IPS-11a (cell line): ENCODE measurements at regions not wholly inside any gene's neighbourhood (a gene's known extent, or its start where the extent isn't known, plus 50 kb on each side); places are given as distances from the start of the nearest gene placed in this dataset.

Source experiments
- H3K4me3 ChIP-seq: one replicate; pipeline ENCODE4 v1.5.1; 2013; ENCODE audit warnings: low read depth, low read length, control low read depth

- H3K4me3 ChIP-seq = no peak overlapping the region
These were observed 359.8 kb upstream of the MTPN start for GRCh38 chr7:136336932-136337331.

DNA sequence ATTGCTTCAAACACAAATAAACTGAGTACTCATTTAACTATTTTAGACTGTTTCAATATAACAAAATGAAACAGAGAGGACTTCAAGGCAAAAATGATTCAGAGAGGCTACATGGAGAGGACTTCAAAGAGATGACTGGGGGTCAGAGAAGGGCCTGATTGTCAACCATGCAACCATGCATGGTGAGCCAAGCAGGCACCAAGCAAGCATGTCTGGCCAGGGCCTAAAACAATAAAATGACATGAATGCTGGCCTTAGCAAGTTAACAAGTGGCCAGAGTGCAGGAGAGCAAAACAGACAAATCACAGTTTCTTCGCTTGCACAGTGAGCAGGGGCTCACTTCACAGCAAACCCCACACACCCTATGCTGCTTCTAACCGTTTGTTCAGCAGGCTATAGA, 356.5 kb upstream of the MTPN start:
- no peak overlapping the region for H3K4me3 ChIP-seq

- H3K4me3 ChIP-seq = no peak overlapping the region
These were observed 349.0 kb upstream of the MTPN start for GRCh38 chr7:136326045-136326609.

- no peak overlapping the region for H3K4me3 ChIP-seq
These were observed 348.4 kb upstream of the MTPN start for GRCh38 chr7:136325578-136325977.

- no peak overlapping the region for H3K4me3 ChIP-seq
These were observed 347.9 kb upstream of the MTPN start for GRCh38 chr7:136325027-136325426.

GRCh38 chr7:136324073-136324704, 347.0 kb upstream of the MTPN start:
- no peak overlapping the region for H3K4me3 ChIP-seq

DNA sequence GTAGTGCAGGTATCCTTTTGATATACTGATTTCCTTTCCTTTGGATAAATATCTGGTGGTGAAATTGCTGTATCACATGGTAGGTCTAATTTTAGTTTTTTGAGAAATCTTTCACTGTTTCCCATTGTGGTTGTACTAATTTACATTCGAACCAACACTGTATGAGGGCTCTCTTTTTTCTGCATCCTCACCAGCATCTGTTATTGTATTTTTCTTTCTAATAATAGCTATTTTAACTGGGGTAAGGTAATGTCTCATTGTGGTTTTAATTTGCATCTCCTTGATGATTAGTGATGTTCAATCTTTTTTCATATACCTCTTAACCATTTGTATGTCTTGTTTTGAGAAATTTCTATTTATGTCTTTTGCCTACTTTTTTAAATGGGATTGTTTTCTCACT, 335.4 kb upstream of the MTPN start:
- no peak overlapping the region for H3K4me3 ChIP-seq

GRCh38 chr7:136309407-136309806, 332.2 kb upstream of the MTPN start:
- H3K4me3 ChIP-seq = no peak overlapping the region

GRCh38 chr7:136308230-136308629, 331.1 kb upstream of the MTPN start:
- no peak overlapping the region for H3K4me3 ChIP-seq

DNA sequence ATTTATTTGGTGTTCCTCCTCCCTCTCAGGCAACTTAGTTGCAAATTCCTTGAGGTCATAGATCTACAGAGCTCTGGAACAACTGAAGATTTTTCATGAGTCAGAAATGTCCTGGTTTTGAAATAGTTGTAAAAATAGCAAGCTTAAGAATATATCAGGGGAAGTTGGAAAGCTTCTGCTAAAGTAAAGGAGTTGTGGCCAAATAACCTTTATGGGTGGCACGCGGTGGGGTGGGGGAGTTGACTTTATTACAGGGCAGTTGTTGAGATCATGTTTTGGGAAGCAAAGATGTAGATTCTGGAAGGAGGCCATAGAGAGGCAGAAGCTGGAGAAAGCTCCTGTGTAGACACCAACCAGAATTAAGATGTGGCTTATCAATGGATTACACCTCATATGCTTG, 326.0 kb upstream of the MTPN start:
- H3K4me3 ChIP-seq = no peak overlapping the region

GRCh38 chr7:136302049-136302448, 324.9 kb upstream of the MTPN start:
- H3K4me3 ChIP-seq = no peak overlapping the region

DNA sequence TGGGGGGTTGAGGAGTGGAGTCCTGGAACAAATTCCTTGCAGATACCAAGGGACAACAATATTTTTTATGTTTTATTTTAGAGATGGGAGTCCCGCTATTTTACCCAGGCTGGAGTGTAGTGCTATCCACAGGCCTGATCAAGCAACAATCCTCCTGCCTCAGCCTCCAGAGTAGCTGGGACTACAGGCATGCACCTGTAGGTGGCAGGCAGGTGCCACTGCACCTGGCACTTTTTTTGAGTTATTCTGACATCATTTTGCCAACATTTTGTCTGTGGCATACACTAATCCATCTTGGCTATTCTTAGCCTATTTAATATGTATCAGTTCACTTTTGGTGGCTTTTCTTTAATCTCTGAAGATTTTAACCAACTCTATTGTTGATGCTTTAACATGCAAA, 317.8 kb upstream of the MTPN start:
- no peak overlapping the region for H3K4me3 ChIP-seq

DNA sequence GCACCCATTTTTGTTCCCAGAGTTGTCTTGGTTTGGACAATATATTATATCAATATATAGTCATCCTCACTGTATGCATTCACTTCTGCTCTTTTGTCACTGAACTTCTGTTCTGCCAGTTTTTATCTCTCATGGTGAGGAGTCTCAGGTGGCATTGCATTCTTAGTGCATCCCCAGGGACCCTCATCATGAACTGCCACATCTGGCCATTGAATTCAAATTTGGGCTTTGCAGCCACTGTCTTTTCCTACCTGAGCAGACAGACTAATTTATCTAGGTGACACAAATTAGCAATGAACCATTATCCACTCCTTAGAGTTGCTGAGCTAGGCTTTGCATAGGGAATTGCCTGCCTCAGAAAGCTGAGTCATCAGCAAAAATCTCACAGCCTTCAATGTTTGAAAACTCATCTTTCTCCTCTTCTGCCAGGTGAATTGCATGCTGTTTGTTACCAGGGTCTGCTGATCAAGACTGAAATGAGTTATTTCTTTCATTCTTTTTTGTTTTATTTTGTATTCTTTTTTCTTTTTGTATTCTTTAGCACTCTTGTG, 316.8 kb upstream of the MTPN start:
- no peak overlapping the region for H3K4me3 ChIP-seq

DNA sequence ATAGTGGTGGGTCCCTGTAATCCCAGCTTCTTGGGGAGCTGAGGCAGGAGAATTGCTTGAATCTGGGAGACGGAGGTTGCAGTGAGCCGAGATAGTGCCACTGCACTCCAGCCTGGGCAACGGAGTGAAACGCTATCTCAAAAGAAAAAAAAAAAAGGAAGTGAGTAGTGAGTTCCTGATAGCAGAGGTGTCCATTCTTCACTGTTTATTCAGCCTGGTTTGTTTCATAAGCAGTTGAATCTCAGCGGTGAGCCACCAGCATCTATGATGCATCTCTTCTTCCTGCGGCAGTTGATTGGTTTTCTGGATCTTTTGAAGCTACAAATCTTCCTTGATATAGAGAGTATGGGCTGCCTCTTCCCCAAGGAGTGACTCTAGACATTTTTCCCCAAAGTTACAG, 316.1 kb upstream of the MTPN start:
- no peak overlapping the region for H3K4me3 ChIP-seq

DNA sequence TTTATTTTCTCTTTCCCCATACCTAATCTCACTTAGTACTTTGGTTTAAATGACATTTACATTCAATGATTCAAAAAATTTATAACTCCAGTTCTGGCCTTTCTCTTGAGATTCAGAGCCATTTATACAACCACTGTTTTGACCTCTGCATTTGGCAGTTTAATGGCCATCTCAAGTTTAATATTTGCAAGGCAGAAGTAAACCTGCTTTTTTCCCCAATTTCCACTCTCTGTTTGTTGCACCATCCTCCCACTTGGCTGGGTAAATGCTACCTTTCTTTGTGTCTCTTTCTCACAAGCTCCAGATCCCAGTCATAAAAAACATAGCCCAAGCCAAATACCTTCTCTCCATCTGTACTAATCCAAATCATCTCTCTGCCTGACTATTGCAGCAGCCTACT, 315.2 kb upstream of the MTPN start:
- H3K4me3 ChIP-seq = no peak overlapping the region

DNA sequence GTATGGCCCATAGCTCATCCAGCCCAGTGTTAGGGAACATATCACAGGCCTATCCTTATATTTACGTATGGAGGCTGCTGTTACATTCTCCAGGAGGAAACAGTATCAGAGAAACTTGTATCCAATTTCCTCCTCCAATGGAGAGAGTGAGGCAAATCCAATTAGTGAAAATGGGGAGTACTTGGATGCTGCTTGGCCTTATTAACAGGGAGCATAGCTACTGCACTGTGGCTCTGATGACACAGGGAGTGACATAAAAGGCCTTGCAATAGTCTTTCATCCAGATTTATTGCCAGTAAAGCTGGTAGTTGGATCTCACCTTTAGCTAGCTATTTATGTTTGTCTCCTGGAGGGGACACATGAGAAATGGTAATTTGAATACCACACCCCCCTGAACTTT, 313.2 kb upstream of the MTPN start:
- no peak overlapping the region for H3K4me3 ChIP-seq

- no peak overlapping the region for H3K4me3 ChIP-seq
These were observed 300.9 kb upstream of the MTPN start for GRCh38 chr7:136278057-136278456.

GRCh38 chr7:136275794-136276193, 298.6 kb upstream of the MTPN start:
- H3K4me3 ChIP-seq = no peak overlapping the region

DNA sequence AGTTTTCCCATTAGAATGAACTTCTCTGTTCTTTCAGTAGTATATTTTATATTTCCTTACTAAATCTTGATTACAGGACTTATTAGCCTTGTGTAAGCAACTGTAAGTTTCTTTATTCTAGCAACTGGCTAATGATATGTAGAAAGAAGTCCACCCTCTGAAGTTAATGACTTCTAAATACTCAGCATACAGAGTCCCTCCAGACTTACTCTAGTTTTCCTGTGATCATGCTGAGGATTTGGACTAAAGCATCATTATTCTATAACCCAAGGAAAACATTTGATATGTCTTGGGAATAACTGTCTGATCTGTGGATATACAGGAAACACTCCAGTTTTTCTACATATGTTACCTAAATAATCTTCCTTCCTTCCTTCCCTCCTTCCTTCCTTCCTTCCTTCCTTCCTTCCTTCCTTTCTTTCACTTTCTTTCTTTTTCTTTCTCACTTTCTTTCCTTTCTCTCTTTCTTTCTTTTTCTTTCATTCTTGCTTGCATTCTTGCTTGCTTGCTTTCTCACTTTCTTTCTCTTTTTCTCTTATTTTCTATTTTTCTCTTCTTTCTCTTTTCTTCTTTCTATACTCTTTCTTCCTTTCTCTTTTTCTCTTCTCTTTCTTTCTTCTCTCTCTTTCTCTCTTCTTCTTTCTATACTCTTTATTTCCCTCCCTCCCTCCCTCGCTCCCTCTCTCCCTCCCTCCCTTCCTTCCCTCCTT, 297.6 kb upstream of the MTPN start:
- H3K4me3 ChIP-seq = no peak overlapping the region

DNA sequence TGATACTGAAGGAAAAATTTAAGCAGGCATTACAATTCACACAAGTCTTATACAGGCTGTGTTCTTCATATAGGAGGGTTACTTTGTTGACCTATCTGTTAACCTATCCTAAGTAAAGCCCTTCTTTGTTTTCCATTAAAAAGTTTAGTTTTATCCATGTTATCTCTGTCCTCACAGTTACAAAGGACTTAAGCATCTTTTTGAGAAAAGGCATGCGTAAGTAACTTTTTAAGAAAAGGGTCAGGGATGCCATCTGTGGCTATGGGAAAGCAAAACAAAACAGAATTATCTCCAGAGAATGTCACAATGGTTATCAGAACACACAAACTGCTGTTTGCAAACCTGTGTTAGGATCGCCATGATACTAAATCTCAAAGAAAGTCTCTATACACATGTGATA, 295.8 kb upstream of the MTPN start:
- H3K4me3 ChIP-seq = no peak overlapping the region

DNA sequence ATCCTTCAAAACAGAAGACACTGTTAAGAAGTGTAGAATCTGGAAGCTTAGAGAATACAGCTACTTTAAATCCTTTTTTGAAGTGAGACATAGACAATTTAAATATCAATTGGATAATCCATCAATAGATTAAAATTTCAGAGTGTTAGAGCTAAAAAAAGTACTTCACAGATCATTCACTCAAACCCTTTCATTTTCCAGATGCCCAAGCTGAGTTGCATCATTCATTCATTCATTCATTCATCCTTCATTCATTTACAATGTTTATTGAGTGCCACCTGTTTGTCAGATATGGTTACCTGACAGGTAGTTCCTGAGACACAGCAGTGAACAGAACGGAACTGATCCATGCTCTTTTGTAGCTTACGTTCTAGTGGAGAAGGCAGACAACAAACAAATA, 290.7 kb upstream of the MTPN start:
- no peak overlapping the region for H3K4me3 ChIP-seq

DNA sequence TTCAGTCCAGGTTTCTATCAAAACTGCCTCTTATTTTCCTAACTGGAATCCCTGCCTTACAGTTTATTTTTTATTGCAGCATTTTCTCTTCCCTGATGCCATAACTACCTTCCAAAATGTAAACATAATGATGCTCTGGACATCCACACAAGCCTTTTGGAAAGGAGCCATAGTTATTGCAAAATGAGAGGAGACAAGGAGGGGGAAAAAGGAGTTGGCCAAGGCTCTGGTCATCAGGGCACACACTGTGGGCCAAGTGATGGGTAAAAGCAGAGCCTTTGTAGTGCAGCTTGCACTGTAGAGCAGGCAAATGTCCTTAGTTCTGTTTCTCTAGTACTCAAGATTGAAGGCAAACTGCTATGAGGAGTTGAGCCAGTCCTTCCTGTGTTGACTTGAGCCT, 289.3 kb upstream of the MTPN start:
- no peak overlapping the region for H3K4me3 ChIP-seq
